HG02798 (cell line): ENCODE measurements at regions not wholly inside any gene's neighbourhood (a gene's known extent, or its start where the extent isn't known, plus 50 kb on each side); places are given as distances from the start of the nearest gene placed in this dataset.

Source experiments
- ATAC-seq: cut with Tn5 transposase; IDR thresholded peaks from one replicate; pipeline ENCODE4 v1.9.1; 2021; ENCODE audit warnings: mild to moderate bottlenecking; ENCODE audit not compliant: unreplicated experiment, poor library complexity

DNA sequence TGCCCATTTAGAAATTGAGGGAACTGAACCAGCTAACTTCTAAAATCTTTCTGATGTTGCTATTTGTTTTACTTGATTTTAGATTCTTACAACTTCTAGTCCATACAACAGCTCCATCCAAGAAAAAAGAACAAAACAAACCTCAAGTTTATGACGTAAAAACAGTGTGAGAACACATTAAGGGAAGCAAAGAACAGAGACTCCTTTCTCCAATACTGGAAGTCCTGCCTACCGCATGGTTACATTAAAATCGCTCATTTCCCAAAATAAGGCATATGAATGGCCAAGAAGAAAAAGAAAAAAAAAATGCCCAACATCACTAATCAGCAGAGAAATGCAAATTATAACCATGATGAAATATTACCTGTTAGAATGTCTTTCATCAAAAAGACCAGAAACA lies 110.0 kb downstream of the TRIB2 start:
- ATAC-seq = no peak

DNA sequence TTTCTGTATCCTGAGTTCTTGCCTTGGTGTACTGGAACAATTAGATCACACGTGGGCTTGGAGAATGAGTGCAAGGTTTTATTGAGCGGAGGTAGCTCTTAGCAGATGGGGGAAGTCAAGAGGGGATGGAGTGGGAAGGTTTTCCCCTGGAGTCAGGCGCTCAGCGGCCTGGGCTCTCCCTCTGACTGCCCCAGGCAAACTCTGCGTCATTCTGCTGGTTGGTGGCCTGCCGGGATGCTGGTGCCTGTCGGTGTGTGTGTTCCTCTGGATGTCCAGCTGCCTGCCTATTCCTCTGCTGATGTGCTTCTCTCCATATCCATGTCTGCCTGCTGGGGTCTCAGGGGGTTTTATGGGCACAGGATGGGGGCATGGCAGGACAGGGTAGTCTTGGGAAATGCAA lies 111.0 kb downstream of the TRIB2 start:
- ATAC-seq = no peak

DNA sequence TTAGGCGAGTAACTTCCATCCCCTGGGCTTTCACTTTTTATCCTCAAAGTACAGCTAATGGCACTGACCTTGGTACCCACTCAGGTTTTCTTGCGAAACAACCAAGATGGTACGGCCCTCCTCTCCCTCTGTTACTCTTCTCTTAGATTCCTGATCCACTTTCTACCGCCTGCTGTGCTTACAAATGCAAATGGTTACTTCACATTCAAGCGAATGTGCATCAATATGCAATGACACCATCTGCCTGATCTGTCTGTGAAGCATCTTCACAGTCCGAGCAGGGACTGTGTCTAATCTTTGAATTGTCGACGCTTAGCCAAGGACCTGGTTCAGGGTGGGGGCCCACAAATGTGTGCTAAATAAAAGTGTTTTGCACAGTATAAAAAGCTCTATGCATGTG lies 112.2 kb downstream of the TRIB2 start:
- no peak for ATAC-seq

DNA sequence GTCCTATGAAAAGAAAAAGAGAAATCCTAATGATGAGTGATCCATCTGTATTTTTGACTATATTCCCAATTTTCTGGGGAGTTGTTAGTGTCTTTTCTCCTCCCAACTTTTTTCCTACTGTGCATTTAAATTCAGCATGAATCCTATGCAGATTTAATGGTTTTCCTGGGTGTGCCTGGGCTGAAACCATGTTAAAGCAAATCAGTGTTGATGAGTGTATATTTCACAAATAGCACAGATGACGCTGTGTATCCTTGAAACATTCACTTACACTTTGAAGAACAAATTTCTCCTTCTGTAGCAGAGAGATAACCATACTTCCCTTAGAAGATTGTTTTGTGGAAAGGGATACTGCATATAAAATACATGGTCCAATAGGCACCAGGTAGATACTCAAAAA lies 114.3 kb downstream of the TRIB2 start:
- ATAC-seq = no peak

DNA sequence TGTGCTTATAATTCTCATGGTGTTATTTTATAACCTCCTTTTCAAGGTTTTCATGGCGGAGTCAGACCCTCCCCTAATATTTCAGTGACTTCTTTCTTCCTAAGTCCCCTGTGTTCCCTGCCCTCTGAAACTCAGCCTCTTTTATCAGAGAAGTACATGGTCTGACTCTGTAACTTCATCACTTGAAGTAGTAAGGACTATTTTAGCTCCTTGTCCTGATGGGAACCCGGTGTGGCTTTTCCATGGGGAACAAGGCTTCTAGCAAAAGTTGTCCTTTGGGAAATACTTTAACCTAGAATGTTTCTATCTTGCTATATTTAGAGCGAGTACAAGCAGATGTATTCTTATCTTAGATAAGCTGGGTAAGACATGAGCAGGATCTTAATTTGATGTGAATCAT lies 117.5 kb downstream of the TRIB2 start:
- no peak for ATAC-seq

DNA sequence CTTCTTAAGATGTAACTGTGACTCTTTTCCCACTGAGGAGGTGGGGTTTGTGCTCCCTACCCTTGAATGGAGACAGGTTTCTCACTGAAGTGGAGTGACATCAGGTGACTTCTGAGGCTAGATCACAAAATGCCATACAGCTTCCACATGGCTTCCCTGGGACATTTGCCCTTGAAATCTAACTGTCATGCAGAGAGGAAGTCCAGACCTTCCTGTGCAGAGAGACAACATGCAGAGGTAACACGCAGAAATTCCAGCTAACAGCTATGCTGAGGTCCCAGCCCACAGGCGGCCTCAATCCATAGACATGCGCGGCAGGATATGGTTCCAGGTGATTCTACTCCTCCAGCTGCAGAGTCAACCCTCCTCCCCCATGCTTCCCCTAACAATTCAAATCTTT lies 119.0 kb downstream of the TRIB2 start:
- ATAC-seq = no peak

DNA sequence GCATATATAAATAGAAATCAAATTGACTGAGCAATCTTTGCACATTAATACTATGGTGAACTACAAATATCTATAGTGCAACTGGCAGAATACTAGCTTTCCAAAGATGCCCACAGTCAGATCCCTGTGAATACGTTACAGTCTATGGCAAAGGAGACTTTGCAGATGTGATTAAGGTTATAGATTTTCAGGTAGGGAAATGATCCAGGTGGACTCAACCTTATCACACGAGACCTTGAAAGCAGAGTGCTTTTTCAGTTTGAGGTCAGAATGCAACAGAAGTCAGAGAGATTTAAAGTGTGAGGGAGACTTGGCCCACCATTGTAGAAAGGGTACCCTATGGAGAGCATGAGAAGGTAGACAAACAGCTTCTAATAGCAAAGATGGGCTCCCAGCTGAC lies 122.6 kb downstream of the TRIB2 start:
- ATAC-seq = no peak

DNA sequence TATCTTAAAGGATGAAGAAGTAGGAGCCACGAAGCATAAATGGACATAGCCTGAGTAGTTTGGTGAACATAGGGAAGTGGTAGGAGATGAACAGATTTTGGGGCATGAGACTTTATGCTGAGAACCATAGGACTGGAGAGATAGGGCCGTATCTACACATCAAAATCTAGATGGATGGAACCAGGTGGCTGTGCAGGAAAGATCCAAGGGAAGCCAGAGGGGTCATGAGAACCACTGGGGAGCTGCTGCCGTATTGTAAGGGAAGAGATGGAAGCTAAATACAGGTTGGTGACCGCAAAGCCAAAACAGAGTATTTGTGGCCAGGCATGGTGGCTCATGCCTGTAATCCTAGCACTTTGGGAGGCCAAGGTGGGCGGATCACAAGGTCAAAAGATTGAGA lies 124.3 kb downstream of the TRIB2 start:
- ATAC-seq = no peak

DNA sequence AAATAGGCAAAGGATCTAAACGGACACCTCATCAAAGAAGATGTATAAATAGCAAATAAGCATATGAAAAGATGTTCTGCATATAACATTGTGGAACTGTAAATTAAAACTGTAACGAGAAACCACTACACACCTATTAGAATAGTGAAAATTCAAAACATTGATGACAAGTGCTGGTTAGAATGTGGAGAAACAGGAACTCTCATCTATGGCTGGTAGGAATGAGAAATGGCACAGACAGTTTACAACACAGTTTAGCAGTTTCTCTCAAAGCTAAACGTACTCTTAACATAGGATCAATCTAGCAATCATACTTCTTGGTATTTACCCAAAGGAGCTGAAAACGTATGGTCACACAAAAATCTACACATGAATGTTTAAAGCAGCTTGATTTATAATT lies 126.2 kb downstream of the TRIB2 start:
- ATAC-seq = no peak

DNA sequence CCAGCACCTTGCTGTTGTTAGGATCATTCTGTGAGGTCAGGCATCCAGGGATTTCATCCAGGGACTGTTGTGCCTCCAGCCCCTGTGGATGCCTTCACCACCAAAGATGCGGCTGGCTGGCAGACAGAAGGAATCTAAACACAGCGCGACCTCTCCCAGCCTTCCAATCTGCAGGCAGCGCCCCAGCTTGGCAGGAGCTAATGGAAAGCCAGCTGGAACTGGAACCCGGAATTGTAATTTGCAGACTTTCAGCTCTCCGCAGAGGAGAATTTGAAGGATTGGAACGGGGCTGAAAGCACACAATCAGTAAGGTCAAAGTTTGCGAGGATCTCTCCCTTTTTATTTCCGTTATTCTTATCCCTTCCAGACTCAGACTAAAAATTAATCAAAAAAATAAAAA lies 127.8 kb downstream of the TRIB2 start:
- no peak for ATAC-seq

DNA sequence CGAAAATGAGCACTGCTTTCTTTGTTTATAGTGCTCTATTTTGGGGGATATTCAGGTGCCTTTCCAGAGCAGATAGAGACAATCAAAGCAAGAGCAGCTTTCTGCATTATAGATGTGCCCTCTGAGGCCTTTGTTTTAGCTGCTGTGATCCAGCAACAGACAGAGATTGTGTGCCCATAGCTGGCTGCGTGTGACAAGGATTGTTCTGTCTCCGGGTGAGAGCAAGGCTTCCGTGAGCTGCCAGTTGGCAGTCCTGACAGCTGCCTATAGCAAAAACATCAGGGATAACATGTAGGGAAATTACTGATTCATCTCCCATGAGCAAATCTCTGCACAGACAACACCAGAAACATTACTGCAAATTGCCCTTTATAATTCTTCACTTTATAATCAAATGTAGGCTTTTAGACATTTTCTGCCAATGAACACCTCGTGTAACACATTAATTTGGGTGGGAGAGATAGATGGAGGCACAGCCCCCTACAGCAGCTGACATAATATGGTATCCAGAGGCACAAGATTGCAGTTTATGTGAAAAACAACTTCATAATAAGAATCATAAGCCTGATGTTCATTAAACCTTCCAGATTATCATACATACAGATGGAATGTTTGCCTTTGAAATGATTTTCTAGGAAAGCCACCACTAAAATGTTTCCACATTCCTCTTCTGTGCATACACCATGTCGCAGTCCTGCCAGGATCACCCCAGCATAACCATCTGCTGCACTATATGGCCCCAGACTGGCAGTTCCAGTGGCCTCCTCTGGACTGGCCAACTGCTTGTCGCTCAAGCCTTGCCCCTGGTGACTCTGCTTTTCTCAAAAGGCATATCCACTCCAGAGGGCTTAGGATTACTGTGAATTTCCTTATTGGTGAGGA lies 131.2 kb downstream of the TRIB2 start:
- ATAC-seq = no peak

DNA sequence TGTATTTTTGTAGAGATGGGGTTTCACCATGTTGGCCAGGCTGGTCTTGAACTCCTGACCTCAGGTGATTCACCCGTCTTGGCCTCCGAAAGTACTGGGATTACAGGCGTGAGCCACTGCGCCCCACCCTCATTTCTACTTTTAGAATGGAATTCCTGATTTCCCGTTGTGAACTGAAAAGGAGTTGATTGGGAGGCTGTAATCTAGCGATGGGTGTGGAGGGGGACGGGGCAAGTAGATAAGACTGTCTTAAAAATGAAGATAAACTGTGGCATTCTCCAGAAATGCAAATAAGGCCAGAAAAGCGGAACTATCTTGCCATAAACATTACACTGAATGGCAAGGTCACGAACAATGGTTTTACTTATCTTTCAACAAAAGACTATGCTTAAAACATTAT lies 135.4 kb downstream of the TRIB2 start:
- no peak for ATAC-seq

DNA sequence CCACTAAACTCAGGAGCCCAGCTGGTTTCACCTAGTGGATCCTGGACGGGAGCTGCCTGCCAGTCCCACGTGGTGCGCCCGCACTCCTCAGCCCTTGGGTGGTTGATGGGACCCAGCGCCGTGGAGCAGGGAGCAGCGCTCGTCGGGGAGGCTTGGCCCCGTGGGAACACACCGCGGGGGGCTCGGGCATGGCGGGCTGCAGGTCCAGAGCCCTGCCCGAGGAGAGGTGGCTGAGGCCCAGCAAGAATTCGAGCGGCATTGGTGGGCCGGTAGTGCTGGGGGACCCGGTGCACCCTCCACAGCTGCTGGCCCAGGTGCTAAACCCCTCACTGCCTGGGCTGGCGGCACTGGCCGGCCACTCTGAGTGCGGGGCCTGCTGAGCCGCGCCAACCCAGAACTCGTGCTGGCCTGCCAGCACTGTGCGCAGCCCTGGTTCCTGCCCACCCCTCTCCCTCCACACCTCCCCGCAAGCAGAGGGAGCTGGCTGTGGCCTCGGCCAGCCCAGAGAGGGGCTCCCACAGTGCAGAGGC lies 137.3 kb downstream of the TRIB2 start:
- no peak for ATAC-seq

DNA sequence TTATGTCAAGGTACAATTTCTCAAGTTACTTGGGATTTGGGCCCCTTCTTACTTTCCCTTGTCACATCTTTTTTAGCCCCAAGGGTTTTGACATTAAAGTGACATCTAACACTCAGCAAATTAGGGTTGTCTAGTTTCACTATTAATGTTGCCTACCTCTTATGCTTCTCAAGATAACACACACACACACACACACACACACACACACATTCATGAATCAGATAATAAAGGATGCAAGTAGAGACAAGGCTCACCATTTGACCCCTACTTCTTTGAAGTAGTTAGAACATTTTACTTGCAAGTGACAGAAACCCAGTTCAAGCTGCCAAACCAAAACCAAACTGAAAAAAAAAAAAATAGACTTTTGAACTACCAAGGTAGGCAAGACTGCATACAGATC lies 138.8 kb downstream of the TRIB2 start:
- ATAC-seq = no peak

DNA sequence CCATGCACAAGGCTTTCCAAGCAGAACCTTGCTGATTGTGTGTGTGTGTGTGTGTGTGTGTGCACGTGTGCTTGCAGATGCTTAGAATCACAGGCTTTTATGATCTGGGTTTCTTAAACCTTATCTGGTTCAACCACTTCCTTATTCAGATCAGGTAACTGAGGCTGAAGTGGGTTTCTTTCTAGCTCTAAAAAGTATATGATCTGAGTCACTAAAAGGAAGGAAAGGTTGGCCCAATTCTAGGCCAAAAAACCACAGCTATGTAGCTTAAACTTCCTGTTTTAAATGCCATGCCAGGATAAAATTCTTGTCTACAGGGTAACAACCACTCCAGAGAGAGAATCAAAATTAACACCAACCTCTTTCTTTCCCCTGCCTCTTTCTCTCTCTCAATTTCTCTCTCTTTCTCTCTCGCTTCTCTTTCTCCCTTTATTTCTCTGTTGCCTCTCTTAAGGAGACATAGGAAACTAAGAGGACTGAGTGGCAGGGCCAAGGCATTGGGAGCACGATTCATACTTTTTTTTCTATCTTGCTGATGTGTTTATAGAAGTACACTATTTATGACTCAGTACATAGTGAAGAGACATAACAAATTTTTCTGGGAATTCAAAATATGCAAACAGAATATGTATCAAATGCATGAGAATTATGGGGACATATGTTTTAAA lies 140.3 kb downstream of the TRIB2 start:
- ATAC-seq = no peak

DNA sequence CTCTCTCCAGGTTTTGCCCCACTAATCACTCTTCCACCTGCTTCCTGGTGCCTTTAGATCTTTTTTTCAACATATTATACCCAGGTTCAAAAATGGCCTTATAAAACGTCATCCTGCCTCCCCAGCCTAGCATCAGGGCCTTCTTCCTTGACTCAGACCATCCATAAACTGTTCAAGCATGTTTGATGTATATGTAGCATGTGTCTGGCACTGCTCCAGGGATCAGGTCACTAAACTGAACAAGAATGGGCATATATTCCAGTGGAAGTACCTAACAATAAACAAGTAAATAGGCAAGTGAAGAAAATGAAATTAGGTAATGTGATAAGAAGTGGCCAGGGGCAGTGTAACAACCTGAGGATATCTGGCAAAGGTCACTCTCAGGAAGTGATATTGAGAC lies 141.2 kb downstream of the TRIB2 start:
- ATAC-seq = no peak

DNA sequence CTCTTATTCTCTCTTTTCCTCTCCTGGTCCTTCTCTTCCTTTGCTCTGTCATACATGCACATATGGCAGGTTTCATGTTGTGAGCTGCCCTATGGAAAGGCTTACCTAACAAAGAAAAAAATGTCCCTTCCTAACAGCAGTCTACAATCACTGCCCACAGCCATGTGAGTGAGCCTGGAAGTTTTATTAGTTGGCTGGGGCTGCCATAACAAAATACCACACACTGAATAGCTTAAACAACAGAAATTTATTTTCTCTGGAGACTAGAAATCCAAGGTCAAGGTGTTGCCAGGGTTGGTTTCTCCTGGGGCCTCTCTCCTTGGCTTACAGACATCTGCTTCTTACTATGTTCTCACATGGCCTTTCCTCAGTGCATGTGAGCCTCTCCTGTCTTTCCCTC lies 142.1 kb downstream of the TRIB2 start:
- no peak for ATAC-seq

DNA sequence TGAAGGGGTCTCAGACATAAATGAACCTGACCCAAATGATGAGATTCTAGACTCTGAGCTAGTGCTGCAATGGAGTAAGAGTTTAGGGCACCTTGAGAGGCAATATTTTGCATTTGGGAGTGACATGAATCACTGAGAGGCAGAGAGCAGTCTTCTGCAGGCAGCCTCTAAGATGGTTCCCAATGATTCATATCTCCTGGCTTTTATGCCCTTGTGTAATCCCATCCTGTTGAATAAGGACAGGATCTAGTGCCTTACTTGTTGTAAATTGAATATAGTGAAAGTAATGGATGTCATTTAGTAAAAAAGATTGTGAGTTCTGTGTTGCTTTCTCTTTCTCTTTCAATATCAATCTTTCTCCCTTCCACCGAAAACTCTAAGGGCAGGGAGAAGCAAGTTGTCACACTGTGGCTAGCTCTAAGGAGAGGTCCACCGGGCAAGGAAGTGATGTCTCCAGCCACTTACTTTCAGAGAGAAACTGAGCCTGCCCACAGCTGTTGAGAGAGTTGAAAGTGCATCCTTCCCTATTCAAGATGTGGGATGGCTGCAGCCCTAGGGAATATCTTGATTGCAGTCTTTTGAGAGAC lies 144.7 kb downstream of the TRIB2 start:
- ATAC-seq = no peak

DNA sequence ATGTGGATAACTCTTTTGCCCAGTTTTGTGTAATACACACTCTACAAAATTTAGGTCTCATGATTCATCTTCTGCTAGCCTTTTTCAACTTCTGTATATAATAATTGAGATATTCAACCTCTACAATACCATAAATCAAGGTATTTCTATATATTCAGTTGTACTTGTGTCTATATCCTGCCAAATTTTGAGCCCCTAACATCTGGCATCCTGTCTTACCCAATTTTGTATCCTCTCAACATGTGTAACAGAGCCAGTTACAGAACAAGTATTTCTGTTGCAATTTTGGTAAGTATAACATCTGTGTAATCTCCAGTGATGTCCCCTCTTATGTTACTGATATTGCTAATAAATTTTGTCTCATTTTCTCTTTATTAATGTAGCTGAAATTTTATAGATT lies 145.8 kb downstream of the TRIB2 start:
- no peak for ATAC-seq

DNA sequence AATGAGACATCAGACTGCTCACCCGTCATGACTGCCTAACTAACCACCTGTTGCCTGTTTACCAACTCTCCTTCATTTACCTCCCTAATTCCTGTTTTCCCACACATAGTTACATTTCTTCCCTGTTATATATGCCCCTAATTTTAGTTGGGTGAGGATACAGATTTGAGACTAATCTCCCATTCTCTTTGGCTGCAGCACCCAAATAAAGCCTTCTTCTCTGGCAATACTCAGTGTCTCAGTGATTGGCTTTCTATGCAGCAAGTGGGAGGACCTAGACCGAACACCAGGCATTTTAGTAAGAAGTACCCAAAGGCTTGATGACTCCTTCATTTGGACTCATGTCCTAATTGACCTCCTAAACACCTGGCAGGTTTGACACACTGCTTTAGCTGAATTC lies 147.2 kb downstream of the TRIB2 start:
- ATAC-seq = no peak

DNA sequence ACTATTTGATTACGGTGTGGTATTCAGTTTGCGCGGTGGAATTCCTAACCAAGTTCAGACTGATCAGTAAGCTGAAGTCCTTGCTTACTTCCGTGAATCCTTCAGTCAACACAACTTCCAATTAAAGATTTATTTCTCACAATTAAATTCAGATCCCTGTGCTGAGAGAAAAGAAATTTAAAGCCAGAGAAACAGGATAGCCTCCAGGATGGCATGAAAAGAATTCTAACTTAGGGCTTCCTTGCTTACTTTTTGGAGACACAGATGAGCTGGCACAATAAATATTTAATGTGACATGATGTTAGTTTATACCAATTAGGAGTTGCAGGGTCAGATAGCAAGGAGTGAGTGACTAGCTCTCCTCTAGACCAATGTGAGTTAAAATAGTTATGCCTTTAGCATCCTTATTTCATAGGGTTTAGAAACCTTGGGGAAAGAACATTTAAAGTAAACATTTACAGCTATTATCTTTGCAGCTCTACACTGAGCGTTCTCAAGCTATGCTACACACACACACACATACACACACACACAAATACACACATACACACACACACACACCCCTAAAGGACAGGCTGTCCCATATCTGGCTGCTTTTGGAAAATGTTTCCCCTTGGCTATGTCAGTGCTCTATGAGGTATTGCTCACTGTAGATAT lies 151.0 kb downstream of the TRIB2 start:
- no peak for ATAC-seq
